B cell (primary cell): ENCODE measurements at regions not wholly inside any gene's neighbourhood (a gene's known extent, or its start where the extent isn't known, plus 50 kb on each side); places are given as distances from the start of the nearest gene placed in this dataset. TPM values are rescaled to one million over a fixed set of nuclear protein-coding genes. Genes with fewer than 3 reads are reported as not detected.

ENCODE experiments used
- ATAC-seq: fragments of 200-7000 bp; cut with Tn5 transposase; one replicate; pipeline ENCODE4 v1.10.0; 2021; ENCODE audit warnings: low read depth, mild to moderate bottlenecking, moderate number of reproducible peaks, moderate library complexity
- CTCF ChIA-PET: fragments of 350-600 bp; sonication (Branson Sonifier 250); formaldehyde crosslinking; loops from one replicate; lab custom pipeline; 2021; ENCODE audit warnings: antibody characterized with exemption, inconsistent platforms; lab: Charles Lee
- POLR2A ChIA-PET: fragments of 350-600 bp; sonication (Branson Sonifier 250); formaldehyde crosslinking; loops from one replicate; lab custom pipeline; 2021; ENCODE audit warnings: antibody characterized with exemption; lab: Charles Lee
- DNase-seq: peaks from one replicate; pipeline ENCODE4 v3.0.0; 2013
- H2AFZ ChIP-seq: 2 replicates; pipeline ENCODE4 v1.6.1; 2012; ENCODE audit warnings: mild to moderate bottlenecking, low read depth, low read length; ENCODE audit not compliant: insufficient read depth, poor library complexity, severe bottlenecking
- H3K27ac ChIP-seq, 2 donors: 1 replicate in 1 of 2; 2 replicates in 1 of 2; pipeline ENCODE4 v1.5.1; 2012 to 2013; ENCODE audit warnings: low read length in 2 of 2, mild to moderate bottlenecking in 2 of 2, moderate library complexity in 1 of 2
- H3K27me3 ChIP-seq, 4 experiments: fragments of 200-600 bp in 1 of 4; sonication (generic) in 1 of 4; replicated peaks in 1 of 4; 1 replicate in 2 of 4; 2 replicates in 2 of 4; pipeline versions ENCODE4 v1.6.1 to v1.7.0; 2013 to 2016; ENCODE audit warnings: low read length in 3 of 4, mild to moderate bottlenecking in 2 of 4, mixed read lengths in 1 of 4, moderate library complexity in 1 of 4; ENCODE audit not compliant: insufficient read depth in 4 of 4, control insufficient read depth in 3 of 4; ENCODE audit errors: control extremely low read depth in 1 of 4
- H3K36me3 ChIP-seq, 2 experiments: replicated peaks in 1 of 2; 1 replicate in 1 of 2; 2 replicates in 1 of 2; pipeline versions ENCODE4 v1.6.1 to v1.7.1; 2013; ENCODE audit warnings: low read length in 1 of 2; ENCODE audit not compliant: insufficient read depth in 2 of 2, control insufficient read depth in 1 of 2; ENCODE audit errors: control extremely low read depth in 1 of 2, extremely low read depth in 1 of 2
- H3K4me1 ChIP-seq, 2 donors: fragments of 200-600 bp in 1 of 2; sonication (generic) in 1 of 2; 1 replicate in 1 of 2; 2 replicates in 1 of 2; pipeline versions ENCODE4 v1.5.1 to v1.6.1; 2013 to 2017; ENCODE audit warnings: low read length in 2 of 2; ENCODE audit not compliant: control insufficient read depth in 2 of 2, insufficient read depth in 2 of 2
- H3K4me2 ChIP-seq: replicated peaks from 2 replicates; pipeline ENCODE3; 2012; ENCODE audit warnings: mild to moderate bottlenecking, low read depth, low read length; ENCODE audit not compliant: poor library complexity, severe bottlenecking
- H3K4me3 ChIP-seq, 5 experiments: fragments of 200-600 bp in 1 of 5; sonication (generic) in 1 of 5; 1 replicate in 3 of 5; 2 replicates in 2 of 5; pipeline versions ENCODE4 v1.5.1 to v1.7.0; 2011 to 2016; ENCODE audit warnings: low read length in 4 of 5, mild to moderate bottlenecking in 4 of 5, low read depth in 2 of 5, control low read depth in 1 of 5, moderate library complexity in 1 of 5; ENCODE audit not compliant: insufficient read depth in 1 of 5; ENCODE audit errors: control extremely low read depth in 1 of 5, extremely low read depth in 1 of 5
- H3K79me2 ChIP-seq: fragments of 200-600 bp; sonication (generic); one replicate; pipeline ENCODE4 v1.6.0; 2016; ENCODE audit warnings: low read length; ENCODE audit not compliant: control insufficient read depth, insufficient read depth
- H3K9ac ChIP-seq: fragments of 200-600 bp; sonication (generic); 2 replicates; pipeline ENCODE4 v1.6.1; 2017; ENCODE audit warnings: mild to moderate bottlenecking, low read length, moderate library complexity
- H3K9me3 ChIP-seq, 3 donors: one replicate each; pipeline versions ENCODE4 v1.6.1 to v1.7.1; 2013; ENCODE audit warnings: low read length in 2 of 3; ENCODE audit not compliant: control insufficient read depth in 2 of 3, insufficient read depth in 1 of 3; ENCODE audit errors: control extremely low read depth in 1 of 3
- H4K20me1 ChIP-seq: 2 replicates; pipeline ENCODE4 v1.6.0; 2012; ENCODE audit warnings: mild to moderate bottlenecking, low read length; ENCODE audit not compliant: insufficient read depth, control insufficient read depth, poor library complexity, severe bottlenecking
- H3K27ac Mint-ChIP-seq: one replicate; pipeline ENCODE4 v1.8.0; 2021; ENCODE audit warnings: mixed read lengths
- H3K27me3 Mint-ChIP-seq: one replicate; pipeline ENCODE4 v1.8.0; 2021; ENCODE audit warnings: mixed read lengths
- H3K4me1 Mint-ChIP-seq: one replicate; pipeline ENCODE4 v1.8.0; 2021; ENCODE audit warnings: mixed read lengths
- H3K4me3 Mint-ChIP-seq: one replicate; pipeline ENCODE4 v1.8.0; 2021; ENCODE audit warnings: mixed read lengths
- H3K9me3 Mint-ChIP-seq: one replicate; pipeline ENCODE4 v1.8.0; 2022; ENCODE audit warnings: mixed read lengths; ENCODE audit not compliant: insufficient read depth
- EZH2 ChIP-seq: IDR thresholded peaks from 2 replicates; pipeline ENCODE4 v1.6.1; 2012; ENCODE audit warnings: borderline replicate concordance, low read depth, mild to moderate bottlenecking, moderate library complexity, low read length; ENCODE audit not compliant: insufficient read depth, poor library complexity, severe bottlenecking
- WGBS: methylation state at CpG from one replicate; pipeline ENCODE4 v1.1.5; 2013; ENCODE audit warnings: missing lambda C conversion rate; ENCODE audit not compliant: insufficient coverage; 5-methylcytosine and 5-hydroxymethylcytosine counted together
- intact Hi-C: fragments of 100-400 bp; cut with micrococcal nuclease; formaldehyde crosslinking; loops from one replicate; pipeline ENCODE4 v1.10.0; 2022
- small RNA-seq: library from RNA; depleted of rRNA; stranded (forward); fragments of <200 nt; gene quantifications from one replicate; pipeline ENCODE3, GENCODE V24; 2012; ENCODE audit warnings: low replicate concordance, low read depth; ENCODE audit not compliant: insufficient read length
- TF ChIP-seq, protein P1 (sequence below): fragments of 200-600 bp; IDR thresholded peaks from one replicate; pipeline ENCODE4 v1.8.0; 2022; ENCODE audit warnings: antibody characterized with exemption, mild to moderate bottlenecking

DNA sequence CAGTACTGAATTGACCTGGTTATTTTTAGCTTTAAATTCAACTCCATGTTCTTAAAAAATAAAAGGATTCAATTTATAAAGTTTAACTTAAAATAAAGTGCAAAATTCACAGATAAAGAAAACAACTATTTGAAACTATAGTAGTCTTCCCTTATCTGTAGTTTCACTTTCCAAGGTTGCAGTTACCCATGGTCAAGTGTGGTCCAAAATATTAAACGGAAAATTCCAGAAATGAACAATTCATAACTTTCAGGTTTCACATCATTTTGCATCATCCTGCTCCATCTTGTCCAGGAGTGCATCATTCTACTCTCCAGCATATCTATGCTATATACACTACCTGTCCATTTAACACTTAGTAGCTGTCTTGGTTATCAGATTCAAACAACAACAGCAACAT is 54.5 kb upstream of the ZNF804A start:
- Histone ChIP-seq H4K20me1 (no peaks in the 10 kb centered on the region), H3K9ac (no peak overlapping the region), H2AFZ (no peak overlapping the region), H3K4me2 (no peak overlapping the region), H3K79me2 (no peaks in the 10 kb centered on the region), H3K36me3 (no peaks in the 10 kb centered on the region), H3K27ac (no peak overlapping the region), H3K27me3 (no peaks in the 10 kb centered on the region), H3K9me3 (no peaks in the 10 kb centered on the region), H3K4me1 (no peaks in the 10 kb centered on the region), H3K4me3 (no peak overlapping the region)
- ATAC-seq = no peak
- TF ChIP-seq, protein P1, sequence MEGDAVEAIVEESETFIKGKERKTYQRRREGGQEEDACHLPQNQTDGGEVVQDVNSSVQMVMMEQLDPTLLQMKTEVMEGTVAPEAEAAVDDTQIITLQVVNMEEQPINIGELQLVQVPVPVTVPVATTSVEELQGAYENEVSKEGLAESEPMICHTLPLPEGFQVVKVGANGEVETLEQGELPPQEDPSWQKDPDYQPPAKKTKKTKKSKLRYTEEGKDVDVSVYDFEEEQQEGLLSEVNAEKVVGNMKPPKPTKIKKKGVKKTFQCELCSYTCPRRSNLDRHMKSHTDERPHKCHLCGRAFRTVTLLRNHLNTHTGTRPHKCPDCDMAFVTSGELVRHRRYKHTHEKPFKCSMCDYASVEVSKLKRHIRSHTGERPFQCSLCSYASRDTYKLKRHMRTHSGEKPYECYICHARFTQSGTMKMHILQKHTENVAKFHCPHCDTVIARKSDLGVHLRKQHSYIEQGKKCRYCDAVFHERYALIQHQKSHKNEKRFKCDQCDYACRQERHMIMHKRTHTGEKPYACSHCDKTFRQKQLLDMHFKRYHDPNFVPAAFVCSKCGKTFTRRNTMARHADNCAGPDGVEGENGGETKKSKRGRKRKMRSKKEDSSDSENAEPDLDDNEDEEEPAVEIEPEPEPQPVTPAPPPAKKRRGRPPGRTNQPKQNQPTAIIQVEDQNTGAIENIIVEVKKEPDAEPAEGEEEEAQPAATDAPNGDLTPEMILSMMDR = no peak
- TF ChIP-seq EZH2 = no peak
- intact Hi-C loops = no loop called here
- H3K9me3 Mint-ChIP-seq = no peaks in the 10 kb centered on the region
- ChIA-PET CTCF (no interaction called here), POLR2A (no interaction called here)
- no peaks in the 10 kb centered on the region for H3K27me3 Mint-ChIP-seq
- 82% methylated on average over 1 of the region's 1 CpG for WGBS
- no peak overlapping the region for H3K4me3 Mint-ChIP-seq
- DNase-seq = no peak
- no peak overlapping the region for H3K27ac Mint-ChIP-seq
- H3K4me1 Mint-ChIP-seq = no peaks in the 10 kb centered on the region

Small RNA genes lying in the stretch of these regions (small RNA-seq; reads per million reads assigned to genes)
- not detected for gene MIR548AE1
